GM18909 (cell line): ENCODE measurements at regions not wholly inside any gene's neighbourhood (a gene's known extent, or its start where the extent isn't known, plus 50 kb on each side); places are given as distances from the start of the nearest gene placed in this dataset.

Experiments
- ATAC-seq: cut with Tn5 transposase; IDR thresholded peaks from one replicate; pipeline ENCODE4 v1.9.1; 2021; ENCODE audit warnings: mild to moderate bottlenecking; ENCODE audit not compliant: unreplicated experiment, poor library complexity

GRCh38 chr12:76135456-76135855, 51.0 kb upstream of the NAP1L1 start:
- ATAC-seq: no peak
